GM12874 (cell line): ENCODE measurements at regions not wholly inside any gene's neighbourhood (a gene's known extent, or its start where the extent isn't known, plus 50 kb on each side); places are given as distances from the start of the nearest gene placed in this dataset.

Experiments used
- TF ChIP-seq, protein P1 (sequence below): IDR thresholded peaks from 2 replicates; pipeline ENCODE4 v1.5.1; 2011; ENCODE audit warnings: low read depth, mild to moderate bottlenecking, control low read depth, low read length, moderate library complexity; ENCODE audit not compliant: insufficient read depth

DNA sequence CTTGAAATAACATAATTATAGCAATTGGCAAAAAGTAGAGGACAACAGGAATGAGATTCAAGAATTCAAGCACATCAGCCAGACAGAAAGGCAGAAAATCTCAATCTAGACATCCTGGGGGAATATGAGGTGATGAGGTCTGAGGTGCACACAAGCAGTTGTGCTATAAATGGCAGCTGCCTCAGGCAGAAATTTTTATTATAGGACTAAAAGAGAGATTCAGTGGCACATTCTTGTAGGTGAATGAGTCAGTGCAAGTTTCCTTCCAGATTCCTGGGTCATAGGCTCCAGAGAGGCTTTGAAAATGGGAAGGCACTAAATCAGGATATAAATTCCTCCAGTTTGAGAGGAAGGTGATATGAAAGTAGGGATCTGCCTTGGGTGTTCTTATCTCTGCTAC, 127.2 kb upstream of the THSD7B start:
- TF ChIP-seq, protein P1, sequence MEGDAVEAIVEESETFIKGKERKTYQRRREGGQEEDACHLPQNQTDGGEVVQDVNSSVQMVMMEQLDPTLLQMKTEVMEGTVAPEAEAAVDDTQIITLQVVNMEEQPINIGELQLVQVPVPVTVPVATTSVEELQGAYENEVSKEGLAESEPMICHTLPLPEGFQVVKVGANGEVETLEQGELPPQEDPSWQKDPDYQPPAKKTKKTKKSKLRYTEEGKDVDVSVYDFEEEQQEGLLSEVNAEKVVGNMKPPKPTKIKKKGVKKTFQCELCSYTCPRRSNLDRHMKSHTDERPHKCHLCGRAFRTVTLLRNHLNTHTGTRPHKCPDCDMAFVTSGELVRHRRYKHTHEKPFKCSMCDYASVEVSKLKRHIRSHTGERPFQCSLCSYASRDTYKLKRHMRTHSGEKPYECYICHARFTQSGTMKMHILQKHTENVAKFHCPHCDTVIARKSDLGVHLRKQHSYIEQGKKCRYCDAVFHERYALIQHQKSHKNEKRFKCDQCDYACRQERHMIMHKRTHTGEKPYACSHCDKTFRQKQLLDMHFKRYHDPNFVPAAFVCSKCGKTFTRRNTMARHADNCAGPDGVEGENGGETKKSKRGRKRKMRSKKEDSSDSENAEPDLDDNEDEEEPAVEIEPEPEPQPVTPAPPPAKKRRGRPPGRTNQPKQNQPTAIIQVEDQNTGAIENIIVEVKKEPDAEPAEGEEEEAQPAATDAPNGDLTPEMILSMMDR = no peak

DNA sequence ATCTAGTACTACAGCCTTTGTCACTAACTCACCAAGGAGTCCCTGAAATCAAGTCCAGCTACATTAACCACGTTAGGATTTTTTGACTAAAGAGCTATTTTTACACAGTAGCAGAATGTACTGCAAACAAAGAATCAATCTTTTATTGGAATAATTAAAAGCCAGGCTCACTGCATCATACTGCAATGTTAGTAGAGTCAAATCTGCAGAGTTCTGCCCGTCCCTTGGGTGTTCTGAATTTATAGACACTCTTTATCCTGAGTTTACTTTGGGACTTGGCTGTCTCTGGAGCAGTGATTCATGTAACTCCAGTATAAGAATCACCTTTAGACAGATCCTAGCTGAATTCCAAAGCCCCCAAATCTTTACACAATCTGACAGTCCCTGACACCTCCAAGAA, 127.9 kb upstream of the THSD7B start:
- TF ChIP-seq, protein P1 = no peak

DNA sequence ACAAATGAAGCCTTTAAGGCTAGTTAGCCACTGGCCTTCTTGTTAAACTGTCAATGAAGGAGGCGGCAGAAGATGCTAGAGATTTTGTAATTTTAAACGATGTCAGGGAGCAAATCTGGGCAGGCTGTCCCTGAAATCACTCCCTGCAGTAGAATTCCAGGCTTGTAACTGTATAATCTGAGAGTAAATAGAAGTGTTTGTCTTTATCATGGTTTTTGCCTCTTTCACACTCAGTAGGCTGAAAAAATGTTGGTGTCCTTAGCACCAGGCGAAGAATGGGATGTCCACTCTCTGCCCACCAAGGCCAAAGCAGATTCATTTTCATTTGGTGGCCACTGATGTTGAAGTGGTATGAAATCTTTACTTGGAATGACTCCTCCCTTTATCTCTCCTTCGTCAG, 136.9 kb upstream of the THSD7B start:
- TF ChIP-seq, protein P1 = no peak

DNA sequence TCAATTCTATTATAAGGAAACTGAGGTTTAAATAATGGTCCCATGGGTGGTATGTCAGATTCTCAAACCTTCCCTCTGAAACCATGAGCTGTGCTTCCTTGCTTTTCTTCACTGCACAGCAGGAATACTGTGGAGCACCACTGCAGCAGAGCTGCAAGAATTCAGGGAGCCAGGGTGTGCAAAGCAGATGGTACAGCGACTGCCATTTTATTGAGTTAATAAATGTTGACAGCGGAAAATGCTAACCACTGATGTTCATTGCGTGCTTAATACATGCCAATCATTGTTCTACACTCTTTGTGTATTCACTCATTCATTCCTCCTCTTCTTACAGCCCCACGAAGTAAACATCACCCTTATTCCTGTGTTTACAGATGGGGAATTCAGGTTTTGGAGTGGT, 152.2 kb upstream of the THSD7B start:
- TF ChIP-seq, protein P1 = no peak

DNA sequence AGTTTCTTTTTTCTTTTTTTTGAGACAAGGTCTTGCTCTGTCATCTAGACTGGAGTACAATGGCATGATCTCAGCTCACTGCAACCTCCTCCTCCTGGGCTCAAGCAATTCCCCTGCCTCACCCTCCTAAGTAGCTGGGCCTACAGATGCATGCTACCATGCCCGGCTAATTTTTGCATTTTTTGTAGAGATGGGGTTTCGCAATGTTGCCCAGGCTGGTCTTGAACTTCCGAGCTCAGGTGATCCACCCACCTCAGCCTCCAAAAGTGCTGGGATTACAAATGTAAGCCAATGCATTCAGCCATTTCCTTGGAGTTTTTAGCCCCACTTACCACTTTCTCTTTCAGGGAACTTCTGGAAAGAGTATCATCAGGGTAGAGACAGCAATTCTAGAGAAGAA, 153.3 kb upstream of the THSD7B start:
- TF ChIP-seq, protein P1 = no peak

DNA sequence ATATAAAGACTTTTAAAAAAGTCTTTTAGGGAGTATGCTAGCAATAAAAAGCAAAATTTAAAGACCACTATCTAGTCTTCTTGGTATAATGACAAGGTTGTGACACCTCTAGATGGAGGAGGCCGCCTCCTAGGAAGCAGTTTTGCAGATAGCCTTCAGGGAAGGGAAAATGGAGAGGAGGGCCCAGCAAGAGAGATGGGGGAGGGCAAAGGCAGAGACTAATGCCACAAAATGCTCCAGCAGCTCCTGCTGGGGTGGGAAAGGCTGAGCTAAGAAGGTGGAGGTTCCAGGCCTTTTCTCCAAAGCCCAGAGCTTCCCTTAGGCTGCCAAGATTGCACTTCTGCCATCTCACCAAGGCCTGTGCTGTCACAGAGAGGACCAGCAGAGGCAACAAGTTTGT, 153.9 kb upstream of the THSD7B start:
- TF ChIP-seq, protein P1 = no peak

DNA sequence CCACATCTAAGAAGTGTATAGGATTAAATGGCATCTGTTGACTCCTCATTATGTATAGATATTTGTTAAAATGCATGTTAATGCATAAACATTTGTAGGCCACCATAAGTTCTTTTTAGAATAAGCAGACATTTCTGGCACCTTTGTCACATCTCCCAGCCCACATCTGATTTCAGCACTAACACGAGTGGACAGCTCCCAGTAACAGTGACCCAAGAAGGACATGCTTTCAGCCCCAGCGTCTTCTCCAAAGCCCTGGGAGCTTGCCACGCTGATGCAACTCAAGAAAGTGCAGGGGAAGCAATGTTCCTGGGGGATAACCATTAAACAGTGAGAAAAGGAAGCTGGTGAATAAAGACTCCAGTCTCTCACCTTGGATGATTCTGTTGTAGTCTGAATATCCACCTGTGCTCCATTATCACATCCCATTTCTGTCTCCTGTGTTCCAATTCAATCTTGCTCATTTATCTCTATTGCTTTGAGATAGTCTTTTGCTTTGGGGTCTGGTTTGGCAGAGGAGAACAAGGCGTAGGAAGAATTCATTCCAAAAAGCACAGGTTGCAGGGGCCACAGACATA, 182.6 kb upstream of the THSD7B start:
- TF ChIP-seq, protein P1 = no peak
